ENCODE measurements at regions not wholly inside any gene's neighbourhood (a gene's known extent, or its start where the extent isn't known, plus 50 kb on each side); places are given as distances from the start of the nearest gene placed in this dataset.

GRCh38 chr10:62890395-62890794, 74.2 kb upstream of the EGR2 start (continued):
- TF ChIP-seq FOXP1 (IDR thresholded peaks at IDR 0.05) (no peak), FOXP1 (CRISPR knock-in tag; IDR thresholded peaks at IDR 0.05) (no peak), ZNF503 (CRISPR knock-in tag; IDR thresholded peaks at IDR 0.05) (no peak), NKX3-1 (CRISPR knock-in tag; IDR thresholded peaks at IDR 0.05) (no peak)

- Histone ChIP-seq H3K27me3 (ENCODE audit: control insufficient read depth in 1 of 2, insufficient read depth in 2 of 2, low read length in 2 of 2) (peaks cover 0 to 9% of the 10 kb centered on the region in 2 experiments; a peak in 3 of 5 replicates), H3K9ac (ENCODE audit: insufficient read depth, low read depth, low read length) (no peak overlapping the region), H2AFZ (ENCODE audit: low read length) (no peak overlapping the region), H3K4me3 (replicated peaks in 1 of 3; ENCODE audit: insufficient read depth in 1 of 3, low read depth in 2 of 3, low read length in 3 of 3) (no peak overlapping the region), H3K36me3 (replicated peaks in 1 of 2; ENCODE audit: control insufficient read depth in 1 of 2, insufficient read depth in 2 of 2, low read length in 2 of 2) (no peaks in the 10 kb centered on the region), H3K27ac (ENCODE audit: extremely low read length, insufficient read depth, low read length) (no peak overlapping the region), H4K20me1 (ENCODE audit: insufficient read depth, low read length) (no peaks in the 10 kb centered on the region), H3K9me3 (ENCODE audit: low read length) (no peaks in the 10 kb centered on the region), H3K4me1 (ENCODE audit: insufficient read depth, low read length) (no peaks in the 10 kb centered on the region), H3K79me2 (ENCODE audit: insufficient read depth, low read length) (no peaks in the 10 kb centered on the region), H3K4me2 (ENCODE audit: low read depth, low read length) (no peak overlapping the region)
- TF ChIP-seq DR1 (CRISPR knock-in tag; IDR thresholded peaks at IDR 0.05) (no peak), PHB2 (IDR thresholded peaks at IDR 0.05; ENCODE audit: partially characterized antibody) (no peak), ZNF256 (CRISPR knock-in tag; conservative IDR thresholded peaks at IDR 0.05) (no peak), JDP2 (CRISPR knock-in tag; IDR thresholded peaks at IDR 0.05; ENCODE audit: borderline replicate concordance) (no peak)
- intact Hi-C loops (cut with micrococcal nuclease; ENCODE audit: unreplicated experiment) (no loop called here), in situ Hi-C loops (cut with HindIII; ENCODE audit: extremely low pct_ligation_motif_present, low pct_unique_long_range_greater_than_20kb) (no loop called here)
- no TSS peak for BruUV-seq (replicated peaks)
- ChIA-PET CTCF (ENCODE audit: low intra/inter-chr PET ratio, low total read pairs) (no interaction called here), POLR2A (no interaction called here)
- no peak for FAIRE-seq
- WGBS (ENCODE audit: low lambda C conversion rate) = 4% methylated on average over 2 of the region's 2 CpGs
- ATAC-seq = no peak
- DNase-seq (ENCODE audit: low spot score) = no peak
Observed at GRCh38 chr10:62887642-62888041, 71.5 kb upstream of the EGR2 start.
